ENCODE measurements at regions not wholly inside any gene's neighbourhood (a gene's known extent, or its start where the extent isn't known, plus 50 kb on each side); places are given as distances from the start of the nearest gene placed in this dataset.

DNA sequence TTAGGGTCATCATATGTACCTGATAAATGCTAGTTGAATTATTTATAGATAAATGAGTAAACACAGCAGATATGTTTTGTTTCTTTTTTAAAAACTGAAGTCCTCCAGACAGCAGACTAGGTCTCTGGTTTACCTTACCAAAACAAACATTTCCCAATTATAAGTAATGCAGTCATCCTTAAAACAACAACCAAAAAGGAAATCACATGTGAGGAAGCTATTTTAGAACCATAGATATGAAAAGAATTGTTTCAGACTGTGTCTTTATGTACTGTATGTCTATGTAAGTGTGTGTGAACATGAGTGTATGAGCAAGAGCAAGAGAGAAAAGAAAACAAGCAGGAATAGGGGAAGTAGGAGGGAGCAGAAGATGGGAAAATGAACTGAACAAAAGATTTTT lies 441.0 kb downstream of the CPS1 start:
- TF ChIP-seq POLR2A (IDR thresholded peaks at IDR 0.05; ENCODE audit: low read length) (no peak), GATA1 (IDR thresholded peaks at IDR 0.05; ENCODE audit: low read depth, low read length) (no peak)
